NB4 (cell line): ENCODE measurements at regions not wholly inside any gene's neighbourhood (a gene's known extent, or its start where the extent isn't known, plus 50 kb on each side); places are given as distances from the start of the nearest gene placed in this dataset.

ENCODE experiments used
- DNase-seq: peaks from one replicate; pipeline ENCODE4 v3.0.0; 2010; ENCODE audit warnings: low read depth
- H3K4me3 ChIP-seq: one replicate; pipeline ENCODE4 v1.5.1; 2011; ENCODE audit warnings: mild to moderate bottlenecking, low read depth, low read length, moderate library complexity
- MAX ChIP-seq: IDR thresholded peaks from 2 replicates; pipeline ENCODE4 v1.6.1; 2011; ENCODE audit warnings: low read depth, low read length
- MYC ChIP-seq: IDR thresholded peaks from 2 replicates; pipeline ENCODE4 v1.6.1; 2011; ENCODE audit warnings: low read depth, low read length
- POLR2A ChIP-seq: IDR thresholded peaks from 2 replicates; pipeline ENCODE4 v1.6.1; 2011; ENCODE audit warnings: mild to moderate bottlenecking; ENCODE audit not compliant: insufficient read length; ENCODE audit errors: extremely low read depth
- TF ChIP-seq, protein P1 (sequence below): IDR thresholded peaks from one replicate; pipeline ENCODE4 v1.5.1; 2012; ENCODE audit warnings: low read depth, low read length

GRCh38 chr5:105924366-105924765 lies 1746.4 kb downstream of the EFNA5 start:
- H3K4me3 ChIP-seq = no peak overlapping the region
- TF ChIP-seq, protein P1, sequence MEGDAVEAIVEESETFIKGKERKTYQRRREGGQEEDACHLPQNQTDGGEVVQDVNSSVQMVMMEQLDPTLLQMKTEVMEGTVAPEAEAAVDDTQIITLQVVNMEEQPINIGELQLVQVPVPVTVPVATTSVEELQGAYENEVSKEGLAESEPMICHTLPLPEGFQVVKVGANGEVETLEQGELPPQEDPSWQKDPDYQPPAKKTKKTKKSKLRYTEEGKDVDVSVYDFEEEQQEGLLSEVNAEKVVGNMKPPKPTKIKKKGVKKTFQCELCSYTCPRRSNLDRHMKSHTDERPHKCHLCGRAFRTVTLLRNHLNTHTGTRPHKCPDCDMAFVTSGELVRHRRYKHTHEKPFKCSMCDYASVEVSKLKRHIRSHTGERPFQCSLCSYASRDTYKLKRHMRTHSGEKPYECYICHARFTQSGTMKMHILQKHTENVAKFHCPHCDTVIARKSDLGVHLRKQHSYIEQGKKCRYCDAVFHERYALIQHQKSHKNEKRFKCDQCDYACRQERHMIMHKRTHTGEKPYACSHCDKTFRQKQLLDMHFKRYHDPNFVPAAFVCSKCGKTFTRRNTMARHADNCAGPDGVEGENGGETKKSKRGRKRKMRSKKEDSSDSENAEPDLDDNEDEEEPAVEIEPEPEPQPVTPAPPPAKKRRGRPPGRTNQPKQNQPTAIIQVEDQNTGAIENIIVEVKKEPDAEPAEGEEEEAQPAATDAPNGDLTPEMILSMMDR = no peak
- TF ChIP-seq POLR2A (no peak), MYC (no peak), MAX (no peak)
- DNase-seq = no peak

DNA sequence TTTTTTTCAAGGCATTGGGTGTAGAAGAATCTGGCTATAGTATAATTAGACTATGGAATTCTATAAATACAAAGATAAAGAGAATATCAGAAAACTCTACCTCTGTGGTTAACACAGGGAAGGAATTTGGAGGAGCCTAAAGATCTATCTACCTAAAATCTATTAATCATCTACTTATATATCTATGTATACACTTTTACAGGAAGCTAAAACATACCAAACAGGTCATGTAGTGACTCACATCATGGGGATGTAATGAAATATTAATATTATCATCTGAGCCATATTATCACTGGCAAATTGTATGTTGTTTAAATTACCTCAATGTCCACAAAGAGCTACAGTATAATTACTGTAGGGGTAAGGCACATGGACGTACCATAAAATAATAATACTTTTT lies 1748.2 kb downstream of the EFNA5 start:
- DNase-seq = no peak

GRCh38 chr5:105922080-105922479 lies 1748.7 kb downstream of the EFNA5 start:
- TF ChIP-seq, protein P1 = no peak
- TF ChIP-seq MYC (no peak), POLR2A (no peak), MAX (no peak)
- no peak overlapping the region for H3K4me3 ChIP-seq
- DNase-seq = no peak

More for the DNA sequence above, 1748.2 kb downstream of the EFNA5 start:
- TF ChIP-seq POLR2A (no peak), MAX (no peak), MYC (no peak)
- TF ChIP-seq, protein P1 = no peak
- H3K4me3 ChIP-seq = no peak overlapping the region

DNA sequence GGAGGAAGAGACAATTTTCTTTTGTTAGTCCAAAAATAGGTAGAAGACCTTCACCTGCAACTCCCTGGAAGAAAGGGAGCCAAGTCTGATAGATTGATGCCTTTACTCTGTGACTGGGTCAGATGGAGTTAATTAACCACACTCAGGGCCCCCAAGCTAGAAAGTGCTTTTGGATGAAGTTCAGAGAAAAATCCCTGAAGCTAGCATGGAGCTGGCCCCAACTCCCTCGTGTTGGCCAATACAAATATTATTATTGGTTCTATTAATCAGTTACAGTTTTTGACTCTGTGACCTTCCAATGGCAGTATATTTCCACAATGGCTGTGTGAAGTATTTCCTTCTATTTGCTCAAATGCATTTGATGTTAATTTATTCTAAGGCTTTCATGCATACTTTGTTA lies 1753.5 kb downstream of the EFNA5 start:
- no peak for DNase-seq
- TF ChIP-seq POLR2A (no peak), MAX (no peak), MYC (no peak)
- TF ChIP-seq, protein P1 = no peak
- no peak overlapping the region for H3K4me3 ChIP-seq

DNA sequence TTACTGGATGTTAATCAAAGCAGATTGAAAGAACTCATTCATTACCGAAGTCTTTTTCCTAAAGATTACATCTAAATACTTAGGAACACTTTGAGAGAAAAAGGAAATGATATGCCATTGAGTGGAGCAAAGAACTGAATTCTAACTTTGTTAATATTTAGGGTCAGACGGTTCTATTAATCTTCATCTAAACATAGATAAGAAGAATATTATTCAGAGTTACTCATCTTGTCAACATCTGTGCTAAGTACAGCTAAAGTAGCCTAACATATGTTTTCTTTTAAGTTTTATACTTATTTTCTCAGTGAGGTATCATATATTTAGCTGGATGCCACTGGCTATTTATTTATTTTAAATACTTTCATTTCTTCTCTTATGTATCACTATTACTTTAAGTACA lies 1763.7 kb downstream of the EFNA5 start:
- DNase-seq = no peak
- TF ChIP-seq MAX = no peak
- no peak for TF ChIP-seq POLR2A
- no peak for TF ChIP-seq MYC
- TF ChIP-seq, protein P1 = no peak
- H3K4me3 ChIP-seq = no peak overlapping the region

DNA sequence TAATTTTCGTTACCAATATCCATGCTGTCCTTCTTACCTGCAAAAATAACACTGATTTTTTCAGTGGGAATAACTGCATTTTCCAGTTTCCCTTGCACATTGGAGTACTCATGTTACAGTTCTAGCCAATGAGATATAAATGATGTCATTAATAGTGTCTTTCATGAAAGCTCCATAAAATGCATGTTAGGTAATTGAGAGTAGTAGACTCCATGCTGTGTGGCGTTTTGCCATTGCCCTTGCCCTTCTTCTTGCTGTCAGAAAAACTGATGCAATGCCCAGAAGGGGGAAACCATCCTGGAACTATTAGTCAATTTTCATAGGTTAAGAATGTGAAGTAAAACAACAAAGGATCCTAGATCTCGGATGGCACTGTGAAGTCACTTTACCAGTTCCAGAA lies 1765.3 kb downstream of the EFNA5 start:
- H3K4me3 ChIP-seq = no peak overlapping the region
- DNase-seq = no peak
- TF ChIP-seq MAX = no peak
- TF ChIP-seq, protein P1 = no peak
- TF ChIP-seq POLR2A = no peak
- no peak for TF ChIP-seq MYC
